DMS114 treated with DMSO at 0.1 percent for 48 hours (cell line): ENCODE measurements at regions not wholly inside any gene's neighbourhood (a gene's known extent, or its start where the extent isn't known, plus 50 kb on each side); places are given as distances from the start of the nearest gene placed in this dataset.
"Not testable (repeated sequence)": the region's sequence is repeated elsewhere in the genome, so short reads cannot be mapped to it uniquely, and the experiment has no call there.

Experiments used
- DNase-seq: peaks from one replicate; lab custom pipeline; 2025; ENCODE audit not compliant: unreplicated experiment; lab: John Stamatoyannopoulos, UW

GRCh38 chr2:145551686-145552085, 1031.8 kb upstream of the ZEB2 start:
- no peak for DNase-seq

GRCh38 chr2:145548479-145548878, 1028.6 kb upstream of the ZEB2 start:
- DNase-seq = no peak

GRCh38 chr2:145547620-145548019, 1027.7 kb upstream of the ZEB2 start:
- DNase-seq = no peak

GRCh38 chr2:145546091-145546490, 1026.2 kb upstream of the ZEB2 start:
- no peak for DNase-seq

GRCh38 chr2:145543856-145544255, 1023.9 kb upstream of the ZEB2 start:
- DNase-seq = no peak

- no peak for DNase-seq
Observed at GRCh38 chr2:145543155-145543554, 1023.2 kb upstream of the ZEB2 start.

GRCh38 chr2:145541028-145541427, 1021.1 kb upstream of the ZEB2 start:
- no peak for DNase-seq

- no peak for DNase-seq
Observed at GRCh38 chr2:145538661-145539350, 1018.9 kb upstream of the ZEB2 start.

- DNase-seq = no peak
Observed at GRCh38 chr2:145530653-145531052, 1010.7 kb upstream of the ZEB2 start.

GRCh38 chr2:145524836-145525235, 1004.9 kb upstream of the ZEB2 start:
- DNase-seq = no peak

- DNase-seq = no peak
Observed at GRCh38 chr2:145524303-145524702, 1004.4 kb upstream of the ZEB2 start.

GRCh38 chr2:145519254-145519653, 999.3 kb upstream of the ZEB2 start:
- not testable (repeated sequence) for DNase-seq

GRCh38 chr2:145511946-145512345, 992.0 kb upstream of the ZEB2 start:
- no peak for DNase-seq

GRCh38 chr2:145503511-145503910, 983.6 kb upstream of the ZEB2 start:
- DNase-seq = no peak

GRCh38 chr2:145501920-145502319, 982.0 kb upstream of the ZEB2 start:
- DNase-seq = no peak

GRCh38 chr2:145495590-145495989, 975.7 kb upstream of the ZEB2 start:
- no peak for DNase-seq

- DNase-seq = no peak
Observed at GRCh38 chr2:145494441-145494840, 974.5 kb upstream of the ZEB2 start.

GRCh38 chr2:145488571-145488970, 968.7 kb upstream of the ZEB2 start:
- no peak for DNase-seq

- no peak for DNase-seq
Observed at GRCh38 chr2:145484448-145485097, 964.7 kb upstream of the ZEB2 start.

GRCh38 chr2:145483854-145484253, 963.9 kb upstream of the ZEB2 start:
- DNase-seq = no peak

- DNase-seq = no peak
Observed at GRCh38 chr2:145481334-145481922, 961.5 kb upstream of the ZEB2 start.

- no peak for DNase-seq
Observed at GRCh38 chr2:145464866-145465265, 944.9 kb upstream of the ZEB2 start.
